GM12878 (cell line): ENCODE measurements at regions not wholly inside any gene's neighbourhood (a gene's known extent, or its start where the extent isn't known, plus 50 kb on each side); places are given as distances from the start of the nearest gene placed in this dataset.

Source experiments
- ATAC-seq: fragments of 200-7000 bp; cut with Tn5 transposase; 3 replicates; pipeline ENCODE4 v1.9.1; 2020; ENCODE audit warnings: mild to moderate bottlenecking, moderate library complexity
- BruUV-seq: library from RNA; stranded (reverse); fragments of 400-500 nt; replicated peaks from 2 replicates; lab custom pipeline; 2021; lab: Mats Ljungman, UMichigan
- CTCF ChIA-PET: fragments of 300-600 bp; sonication (Branson Sonifier 250); formaldehyde crosslinking; extraction: SDS; loops from one replicate; lab custom pipeline; 2021; ENCODE audit warnings: inconsistent platforms; lab: Yijun Ruan, JAX
- POLR2A ChIA-PET: fragments of 350-600 bp; formaldehyde crosslinking; extraction: SDS; loops from one replicate; lab custom pipeline; 2021; ENCODE audit warnings: inconsistent platforms; lab: Charles Lee
- RAD21 ChIA-PET: fragments of 300-600 bp; sonication (Branson Sonifier 250); formaldehyde crosslinking; loops from one replicate; lab custom pipeline; 2023; ENCODE audit warnings: antibody characterized with exemption; ENCODE audit not compliant: unreplicated experiment; lab: Charles Lee
- SMC1A ChIA-PET: fragments of 300-600 bp; sonication (Branson Sonifier 250); formaldehyde crosslinking; loops from one replicate; lab custom pipeline; 2023; ENCODE audit not compliant: unreplicated experiment, uncharacterized antibody; lab: Charles Lee
- DNase-seq: peaks from one replicate; pipeline ENCODE4 v3.0.0-alpha.2; 2011; ENCODE audit warnings: low read depth, low spot score
- FAIRE-seq: peaks from 3 replicates; lab custom pipeline; 2011; peaks lifted over from hg19 to GRCh38; lab: Jason Lieb, UNC
- H2AFZ ChIP-seq: 2 replicates; pipeline ENCODE4 v1.6.0; 2011; ENCODE audit warnings: low read depth, low read length, control low read depth; ENCODE audit not compliant: control insufficient read depth
- H3K27ac ChIP-seq: 2 replicates; pipeline ENCODE4 v1.5.1; 2011; ENCODE audit warnings: control low read depth; ENCODE audit not compliant: control insufficient read depth, insufficient read depth
- H3K27me3 ChIP-seq, 2 experiments: replicated peaks in 1 of 2; 2 replicates each; pipeline versions ENCODE4 v1.6.0 to v1.6.1; 2011; ENCODE audit warnings: low read length in 1 of 2; ENCODE audit not compliant: control insufficient read depth in 2 of 2, insufficient read depth in 2 of 2
- H3K36me3 ChIP-seq, 2 experiments: 2 replicates each; pipeline ENCODE4 v1.5.1; 2011; ENCODE audit warnings: low read length in 1 of 2; ENCODE audit not compliant: control insufficient read depth in 2 of 2, insufficient read depth in 2 of 2
- H3K4me1 ChIP-seq: 2 replicates; pipeline ENCODE4 v1.6.1; 2011; ENCODE audit warnings: mild to moderate bottlenecking, low read length, moderate library complexity, mixed read lengths; ENCODE audit not compliant: control insufficient read depth, insufficient read depth
- H3K4me2 ChIP-seq: 2 replicates; pipeline ENCODE4 v1.6.0; 2011; ENCODE audit warnings: control low read depth; ENCODE audit not compliant: control insufficient read depth, insufficient read depth
- H3K4me3 ChIP-seq: fragments of 200-600 bp; sonication (generic); 2 replicates; pipeline ENCODE4 v1.5.1; 2016
- H3K79me2 ChIP-seq: 2 replicates; pipeline ENCODE4 v1.6.0; 2011; ENCODE audit warnings: low read length; ENCODE audit not compliant: control insufficient read depth, insufficient read depth
- H3K9ac ChIP-seq: 2 replicates; pipeline ENCODE4 v1.8.0; 2011; ENCODE audit warnings: low read length, control low read depth, mixed read lengths; ENCODE audit not compliant: control insufficient read depth, insufficient read depth
- H3K9me3 ChIP-seq: replicated peaks from 3 replicates; pipeline ENCODE4 v1.5.1; 2011; ENCODE audit warnings: mild to moderate bottlenecking, low read length; ENCODE audit not compliant: control insufficient read depth, insufficient read depth
- H4K20me1 ChIP-seq: 2 replicates; pipeline ENCODE4 v1.6.0; 2011; ENCODE audit not compliant: control insufficient read depth, insufficient read depth
- BRCA1 ChIP-seq: IDR thresholded peaks from 2 replicates; pipeline ENCODE4 v1.6.1; 2011; ENCODE audit warnings: low read depth, low read length, improper control_type of control experiment
- CEBPB ChIP-seq, 2 experiments: fragments of 150-350 bp in 1 of 2; IDR thresholded peaks; 2 replicates each; pipeline ENCODE4 v1.6.1; 2012 to 2014; ENCODE audit warnings: low read depth in 2 of 2, low read length in 2 of 2, borderline replicate concordance in 1 of 2, inconsistent platforms in 1 of 2
- GATAD2B ChIP-seq: fragments of 450-650 bp; conservative IDR thresholded peaks from 2 replicates; pipeline ENCODE4 v1.6.1; 2017; ENCODE audit warnings: low read depth, mild to moderate bottlenecking, moderate library complexity
- JUNB ChIP-seq: IDR thresholded peaks from 2 replicates; pipeline ENCODE4 v1.6.1; 2016; ENCODE audit warnings: antibody characterized with exemption, mild to moderate bottlenecking
- KAT2A ChIP-seq: conservative IDR thresholded peaks from 2 replicates; pipeline ENCODE4 v1.6.1; 2011; ENCODE audit warnings: low read depth, low read length; ENCODE audit not compliant: control insufficient read depth
- MYB ChIP-seq: fragments of 150-350 bp; IDR thresholded peaks from 2 replicates; pipeline ENCODE4 v1.6.1; 2014; ENCODE audit warnings: mild to moderate bottlenecking, low read depth, low read length, borderline replicate concordance
- RELA ChIP-seq: fragments of 450-650 bp; IDR thresholded peaks from 2 replicates; pipeline ENCODE4 v1.8.0; 2014; ENCODE audit warnings: borderline replicate concordance; ENCODE audit not compliant: partially characterized antibody
- ZNF384 ChIP-seq: IDR thresholded peaks from 2 replicates; pipeline ENCODE4 v1.6.1; 2012; ENCODE audit warnings: low read depth, mild to moderate bottlenecking, low read length, improper control_type of control experiment, borderline replicate concordance
- WGBS: methylation state at CpG from one replicate; pipeline ENCODE4 v1.1.6; 2016; ENCODE audit warnings: low lambda C conversion rate; ENCODE audit not compliant: insufficient replicate concordance, insufficient coverage; ENCODE audit errors: missing lambda C conversion rate; 5-methylcytosine and 5-hydroxymethylcytosine counted together
- in situ Hi-C: fragments of 300-500 bp; cut with MboI; formaldehyde crosslinking; loops from 9 replicates; pipeline ENCODE4 v1.14.3; 2018; ENCODE audit warnings: mixed read lengths
- intact Hi-C: fragments of 100-400 bp; cut with micrococcal nuclease; formaldehyde crosslinking; loops from one replicate; pipeline ENCODE4 v1.14.2; 2022; ENCODE audit not compliant: unreplicated experiment
- TF ChIP-seq, protein P1 (sequence below): IDR thresholded peaks from 2 replicates; pipeline ENCODE4 v1.6.1; 2011; ENCODE audit warnings: low read depth, mild to moderate bottlenecking, low read length, moderate library complexity, borderline replicate concordance; ENCODE audit errors: extremely low read depth
- TF ChIP-seq, protein P2 (sequence below): fragments of 450-650 bp; IDR thresholded peaks from 2 replicates; pipeline ENCODE4 v1.6.1; 2016; ENCODE audit warnings: mild to moderate bottlenecking

DNA sequence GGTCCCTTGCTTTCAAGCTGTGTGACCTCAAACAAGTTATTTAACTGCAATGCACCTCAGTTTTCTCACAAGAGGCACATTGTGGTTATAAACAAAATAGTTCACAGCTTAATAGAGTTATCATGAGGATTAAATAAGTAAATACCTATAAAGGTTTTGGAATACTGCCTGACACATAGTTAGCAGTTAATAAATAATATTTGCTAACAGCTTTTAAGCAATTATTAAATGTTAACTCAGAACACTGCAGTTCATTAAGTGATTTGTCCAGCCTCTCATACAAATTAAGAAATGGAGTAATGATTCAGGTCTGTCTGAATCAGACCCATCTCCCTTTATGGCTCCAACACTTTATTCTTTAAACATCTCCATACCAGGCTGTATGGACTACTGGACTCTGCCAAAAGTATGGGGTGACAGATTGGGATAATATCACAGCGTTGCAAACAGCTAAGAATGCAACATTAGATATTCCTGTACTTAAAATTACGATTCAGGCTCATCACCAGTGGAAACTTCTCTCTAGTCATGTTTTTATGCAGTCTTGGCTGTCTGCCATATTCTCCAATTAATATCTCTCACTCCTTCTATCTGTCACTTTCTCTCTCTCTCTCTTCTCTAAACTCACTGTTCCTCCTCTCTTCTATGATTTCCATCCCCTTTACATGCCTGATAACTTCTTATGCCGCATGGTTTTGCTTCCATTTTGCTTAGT lies 370.6 kb upstream of the UBE2E3 start (continued):
- TF ChIP-seq, protein P1, sequence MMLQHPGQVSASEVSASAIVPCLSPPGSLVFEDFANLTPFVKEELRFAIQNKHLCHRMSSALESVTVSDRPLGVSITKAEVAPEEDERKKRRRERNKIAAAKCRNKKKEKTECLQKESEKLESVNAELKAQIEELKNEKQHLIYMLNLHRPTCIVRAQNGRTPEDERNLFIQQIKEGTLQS, result no peak
- TF ChIP-seq MYB, result no peak

DNA sequence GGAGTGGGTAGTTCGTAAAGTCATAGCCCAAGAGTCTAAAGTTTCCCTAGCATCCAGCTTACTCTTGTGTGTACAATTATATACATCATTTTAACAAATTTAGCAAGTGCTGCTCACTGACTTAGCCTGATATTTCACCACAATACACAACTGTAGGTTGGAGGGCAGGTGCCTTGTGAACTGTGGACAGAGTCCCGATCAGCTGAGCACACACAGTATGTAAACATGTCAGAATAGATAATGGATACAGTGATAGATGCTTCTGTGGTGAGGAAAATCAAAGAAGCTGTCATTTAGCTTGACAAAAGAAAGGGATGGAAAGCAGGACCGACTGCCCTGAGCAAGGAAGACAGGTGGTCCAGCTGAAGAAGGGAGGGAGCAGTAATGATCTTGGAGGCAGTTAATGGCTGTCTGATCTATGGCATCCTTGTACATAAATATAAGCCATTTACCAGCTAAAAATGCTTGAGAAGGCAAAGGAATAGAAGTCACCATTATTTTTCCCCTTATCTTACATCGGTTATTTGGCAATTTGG lies 372.8 kb upstream of the UBE2E3 start:
- no peak overlapping the region for H3K4me3 ChIP-seq
- H3K79me2 ChIP-seq, result no peaks in the 10 kb centered on the region
- ChIA-PET SMC1A (interaction anchor here (0.9 to 1.5 kb wide), 3 partner anchors 11 to 451 kb away, joined by 3 to 6 read pairs (median 4); no protein-coding TSS in a partner anchor), RAD21 (no interaction called here), CTCF (no interaction called here), POLR2A (no interaction called here)
- TF ChIP-seq BRCA1 (no peak), CEBPB (IDR thresholded peaks at IDR 0.05; ENCODE audit: borderline replicate concordance in 1 of 2, low read depth in 2 of 2, low read length in 2 of 2) (no peak), RELA (no peak), KAT2A (no peak), JUNB (no peak), GATAD2B (no peak), ZNF384 (no peak)
- TF ChIP-seq, protein P2, sequence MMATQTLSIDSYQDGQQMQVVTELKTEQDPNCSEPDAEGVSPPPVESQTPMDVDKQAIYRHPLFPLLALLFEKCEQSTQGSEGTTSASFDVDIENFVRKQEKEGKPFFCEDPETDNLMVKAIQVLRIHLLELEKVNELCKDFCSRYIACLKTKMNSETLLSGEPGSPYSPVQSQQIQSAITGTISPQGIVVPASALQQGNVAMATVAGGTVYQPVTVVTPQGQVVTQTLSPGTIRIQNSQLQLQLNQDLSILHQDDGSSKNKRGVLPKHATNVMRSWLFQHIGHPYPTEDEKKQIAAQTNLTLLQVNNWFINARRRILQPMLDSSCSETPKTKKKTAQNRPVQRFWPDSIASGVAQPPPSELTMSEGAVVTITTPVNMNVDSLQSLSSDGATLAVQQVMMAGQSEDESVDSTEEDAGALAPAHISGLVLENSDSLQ, result no peak
- H3K9me3 ChIP-seq, result no peaks in the 10 kb centered on the region
- DNase-seq (no peak), ATAC-seq (no peak), FAIRE-seq (no peak)
- no peak overlapping the region for H3K27ac ChIP-seq
- no TSS peak for BruUV-seq
- in situ Hi-C loops, result no loop called here
- H3K4me1 ChIP-seq, result no peaks in the 10 kb centered on the region
- no peak overlapping the region for H3K4me2 ChIP-seq
- intact Hi-C loops, result no loop called here
- H4K20me1 ChIP-seq, result no peaks in the 10 kb centered on the region
- H3K27me3 ChIP-seq, result no peaks in the 10 kb centered on the region
- 12% methylated on average over 4 of the region's 4 CpGs for WGBS
- H3K36me3 ChIP-seq, result no peaks in the 10 kb centered on the region
- no peak overlapping the region for H2AFZ ChIP-seq
- no peak overlapping the region for H3K9ac ChIP-seq
